HG03045 (cell line): ENCODE measurements at regions not wholly inside any gene's neighbourhood (a gene's known extent, or its start where the extent isn't known, plus 50 kb on each side); places are given as distances from the start of the nearest gene placed in this dataset.

Experiments
- ATAC-seq: cut with Tn5 transposase; IDR thresholded peaks from one replicate; pipeline ENCODE4 v1.9.1; 2021; ENCODE audit warnings: mild to moderate bottlenecking, moderate library complexity; ENCODE audit not compliant: unreplicated experiment

DNA sequence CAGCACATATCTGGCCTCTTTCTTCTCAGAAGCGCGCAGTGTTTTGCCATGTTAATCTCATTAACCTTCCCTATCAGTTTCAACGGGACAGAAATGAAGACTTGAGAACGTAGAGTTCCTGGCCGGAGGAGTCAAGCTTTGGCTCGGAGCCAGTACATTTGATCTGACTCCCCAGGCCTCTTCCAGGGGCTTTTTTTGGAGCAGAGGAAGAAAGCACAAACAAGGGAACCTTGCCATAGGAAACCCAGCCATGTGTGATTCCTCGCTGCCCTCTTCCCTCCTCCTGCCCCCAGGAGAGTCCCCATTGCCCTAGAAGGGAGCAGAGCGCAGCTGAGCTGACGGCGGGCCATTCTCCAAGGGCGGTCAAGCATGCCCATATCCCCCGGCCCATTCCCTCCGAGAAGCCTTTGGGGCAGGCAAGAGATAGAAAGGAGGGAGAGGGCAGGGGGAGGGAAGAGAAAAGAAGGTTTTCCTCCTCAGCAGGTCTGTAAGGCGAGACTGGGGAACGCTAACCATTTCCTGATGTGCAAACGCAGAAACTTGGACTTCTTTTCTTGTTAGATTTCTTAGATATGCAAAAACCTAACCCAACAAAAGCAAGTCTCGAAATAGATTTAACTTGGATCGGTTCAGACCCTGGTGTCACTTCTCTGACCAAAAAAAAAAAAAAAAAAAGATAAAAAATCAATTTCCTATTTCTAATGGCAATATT is 63.7 kb upstream of the POU3F3 start:
- ATAC-seq = no peak

DNA sequence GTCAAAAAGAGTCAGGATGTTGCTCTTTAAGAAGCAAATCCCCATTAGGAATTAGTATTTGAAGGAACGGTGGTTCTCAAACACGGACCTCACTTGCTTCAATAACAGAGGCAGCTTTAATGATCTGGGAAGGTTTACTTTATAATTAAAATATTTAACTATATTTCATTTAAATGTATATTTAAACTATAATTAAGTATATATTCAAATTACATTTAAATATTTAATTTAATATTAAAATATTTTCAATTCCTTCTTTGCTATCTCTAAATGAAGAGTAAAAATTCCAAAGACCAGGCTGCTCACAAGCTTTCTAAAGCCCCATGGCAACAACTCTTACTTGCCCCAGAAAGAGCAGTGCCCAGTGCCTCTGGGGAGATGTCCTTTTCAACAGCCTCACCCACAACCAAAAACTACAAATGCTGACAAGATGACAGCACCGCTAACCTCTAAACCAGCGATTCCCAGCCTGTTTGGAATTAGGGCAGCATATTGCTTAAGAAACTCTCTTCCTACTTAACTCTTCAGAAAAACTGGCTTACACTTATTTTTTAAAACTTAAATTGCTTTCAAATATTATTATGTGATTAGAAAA is 62.9 kb upstream of the POU3F3 start:
- no peak for ATAC-seq

DNA sequence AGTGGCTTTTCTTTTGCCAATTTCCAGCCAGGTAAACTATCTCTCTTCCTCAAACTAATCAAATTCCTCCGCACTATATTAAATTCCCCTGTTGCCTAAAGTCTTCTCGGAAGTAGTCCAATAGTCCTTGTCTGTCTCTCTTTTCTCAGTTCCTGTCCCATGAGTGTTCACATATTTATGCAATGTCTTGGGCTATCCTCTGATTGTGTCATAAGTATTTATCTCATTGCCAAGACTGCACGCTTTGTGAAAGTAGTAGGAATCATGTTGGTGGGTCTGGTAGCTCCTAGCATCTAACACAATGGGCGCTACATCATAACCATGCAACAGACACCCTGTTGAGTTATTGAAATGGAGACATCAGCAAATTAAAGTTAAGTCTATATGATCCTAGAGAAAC is 59.9 kb upstream of the POU3F3 start:
- ATAC-seq = no peak

GRCh38 chr2:104794441-104794840 is 59.5 kb upstream of the POU3F3 start:
- ATAC-seq = no peak
